ENCODE measurements at regions not wholly inside any gene's neighbourhood (a gene's known extent, or its start where the extent isn't known, plus 50 kb on each side); places are given as distances from the start of the nearest gene placed in this dataset.
"Not testable (repeated sequence)": the region's sequence is repeated elsewhere in the genome, so short reads cannot be mapped to it uniquely, and the experiment has no call there.

DNA sequence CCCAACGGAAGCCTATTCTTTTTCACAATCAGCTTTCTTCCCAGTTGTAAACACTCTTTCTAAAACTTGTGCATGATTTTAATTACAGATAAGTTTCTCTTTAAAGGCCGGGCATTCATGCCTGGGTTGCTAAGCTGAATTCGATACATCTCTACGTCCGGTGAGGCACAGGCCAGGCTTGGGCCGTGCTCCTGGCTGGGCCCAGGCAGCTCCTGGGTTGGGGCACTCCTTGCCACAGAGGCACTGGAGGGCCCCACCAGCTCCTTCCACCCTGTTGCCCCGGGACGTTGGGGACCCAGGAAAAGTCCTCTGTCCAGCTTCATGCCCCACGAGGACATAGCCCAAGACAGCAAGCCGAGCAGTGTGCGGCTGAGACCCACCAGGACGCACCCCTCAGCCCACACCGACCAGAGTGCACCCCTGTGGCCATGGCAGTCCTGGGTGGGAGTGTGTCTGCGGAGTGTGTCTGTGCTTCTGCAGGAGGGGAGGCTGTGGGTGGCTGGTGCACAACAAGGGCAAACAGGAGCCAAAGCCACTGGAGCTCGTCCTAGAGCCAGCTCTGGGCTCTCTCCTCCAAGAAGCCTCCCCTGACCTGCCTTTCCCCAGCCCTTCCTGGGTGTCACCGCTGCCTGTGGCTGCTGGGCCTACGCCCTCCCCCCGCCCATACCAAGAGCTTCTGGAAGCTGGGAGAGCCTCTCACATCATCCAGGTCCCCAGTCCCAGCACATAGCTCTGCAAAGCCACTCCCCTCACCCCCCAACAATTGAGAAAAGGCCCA lies 128.0 kb upstream of the NKX1-1 start:
- intact Hi-C loops (cut with DNase I) = no loop called here
- no peak for DNase-seq (ENCODE audit: low spot score)

DNA sequence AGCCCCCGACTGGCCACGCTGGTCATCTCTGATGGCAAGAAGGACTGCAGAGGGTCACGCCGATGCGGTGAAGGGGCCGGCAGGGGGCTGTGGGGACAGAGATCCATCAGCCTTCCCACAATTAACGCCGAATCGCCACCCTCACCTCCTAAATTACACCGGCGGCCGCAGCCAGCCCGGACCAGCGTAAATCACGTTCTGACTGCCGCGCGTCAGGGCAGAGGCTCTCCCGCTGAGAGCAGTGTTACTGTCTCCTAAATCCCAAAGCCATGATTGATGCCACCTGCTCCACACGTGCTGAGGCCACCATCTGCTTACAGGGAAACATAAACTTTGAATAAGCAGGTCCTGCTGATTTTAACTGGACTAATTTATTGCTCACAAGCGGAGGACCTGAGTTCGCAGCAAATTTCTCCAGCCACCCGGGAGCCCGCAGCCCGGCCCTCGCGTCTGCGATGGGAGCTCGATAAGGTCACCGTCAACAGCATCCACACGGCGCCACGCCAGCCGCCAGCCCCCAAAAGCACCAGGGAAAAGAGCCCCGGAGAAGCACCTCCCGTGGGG lies 127.3 kb upstream of the NKX1-1 start:
- no peak for DNase-seq (ENCODE audit: low spot score)
- intact Hi-C loops (cut with DNase I) = no loop called here

DNA sequence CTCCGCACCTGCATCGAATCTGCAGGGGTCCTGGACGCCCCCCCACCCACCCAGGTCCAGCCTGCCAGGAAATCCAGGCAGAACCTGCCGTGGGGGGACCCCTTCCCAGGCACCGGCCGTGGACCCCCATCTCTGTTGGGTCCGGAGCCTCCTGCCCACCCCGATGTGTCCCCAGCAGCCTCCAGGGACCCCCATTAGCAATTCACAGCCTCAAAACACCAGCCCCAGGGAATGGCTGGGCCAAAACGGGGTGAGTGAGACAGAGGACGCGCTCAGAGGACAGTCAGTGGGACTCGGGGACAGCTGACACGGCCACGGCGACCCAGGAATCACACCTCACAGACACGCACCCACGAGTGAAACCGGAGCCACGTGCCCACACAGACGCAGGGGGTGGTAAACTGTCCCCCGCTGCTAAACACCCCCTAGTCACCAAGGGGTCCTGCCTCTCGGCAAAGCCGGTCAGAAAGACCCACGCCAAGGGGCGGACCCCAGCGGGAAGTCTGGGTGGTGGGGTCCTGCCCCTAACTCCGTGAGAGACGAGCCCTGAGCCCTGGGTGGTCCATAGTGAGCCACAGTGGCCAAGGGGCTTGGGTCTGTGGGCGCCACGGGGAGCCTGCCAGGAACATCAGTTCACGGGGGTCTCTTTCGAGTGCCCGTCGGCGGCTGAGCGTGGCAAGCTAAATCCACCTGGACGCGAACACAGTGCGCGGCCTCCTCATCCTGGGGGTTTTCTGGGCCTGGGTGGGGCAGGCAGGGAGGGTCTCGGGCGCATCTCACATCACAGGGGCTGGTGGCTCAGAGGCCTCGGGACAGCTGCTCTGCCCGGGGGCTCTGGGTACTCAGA lies 126.5 kb upstream of the NKX1-1 start:
- DNase-seq (ENCODE audit: low spot score) = no peak
- intact Hi-C loops (cut with DNase I) = no loop called here

DNA sequence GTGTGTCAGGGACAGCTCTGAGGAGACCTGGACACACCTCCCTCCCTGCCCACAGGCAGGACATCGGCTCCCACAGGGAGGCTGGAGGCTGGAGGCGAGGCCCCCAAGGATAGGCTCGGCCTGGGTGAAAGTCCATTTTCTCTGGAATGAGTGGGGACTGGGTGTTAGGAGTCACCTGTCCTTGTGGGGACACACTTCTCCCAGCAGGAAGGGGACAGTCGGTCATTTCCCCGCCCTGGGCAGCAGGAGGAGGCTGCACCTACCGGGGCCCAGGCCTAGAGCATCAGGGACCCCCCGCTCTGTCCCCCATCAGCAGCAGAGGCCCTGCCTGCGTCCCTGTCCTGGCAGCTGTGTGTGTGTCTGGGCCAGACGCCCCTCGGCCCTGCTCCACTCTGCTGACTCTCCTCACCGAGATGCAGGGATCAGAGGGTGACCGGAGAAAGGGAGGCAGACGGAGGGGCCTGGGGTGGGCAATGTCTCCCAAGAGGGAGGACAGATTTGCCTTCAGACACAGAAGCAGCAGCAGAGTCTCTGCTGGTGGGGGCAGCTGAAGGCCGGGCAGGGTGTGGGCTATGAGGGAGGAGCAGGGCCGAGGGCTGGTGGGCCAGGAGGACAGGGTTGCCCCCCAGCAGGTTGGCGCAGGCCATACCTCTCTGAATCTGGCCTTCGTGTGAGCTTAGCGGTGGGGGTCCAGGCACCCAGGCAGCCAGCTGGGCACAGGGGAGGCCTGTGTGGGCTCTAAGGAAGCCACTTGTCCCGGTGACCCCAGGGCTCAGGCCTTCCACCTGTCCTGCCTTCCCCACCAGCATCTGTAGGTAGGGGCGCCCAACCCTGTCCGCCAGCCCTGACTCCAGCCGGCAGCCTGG lies 125.7 kb upstream of the NKX1-1 start:
- intact Hi-C loops (cut with DNase I) = no loop called here
- no peak for DNase-seq (ENCODE audit: low spot score)

DNA sequence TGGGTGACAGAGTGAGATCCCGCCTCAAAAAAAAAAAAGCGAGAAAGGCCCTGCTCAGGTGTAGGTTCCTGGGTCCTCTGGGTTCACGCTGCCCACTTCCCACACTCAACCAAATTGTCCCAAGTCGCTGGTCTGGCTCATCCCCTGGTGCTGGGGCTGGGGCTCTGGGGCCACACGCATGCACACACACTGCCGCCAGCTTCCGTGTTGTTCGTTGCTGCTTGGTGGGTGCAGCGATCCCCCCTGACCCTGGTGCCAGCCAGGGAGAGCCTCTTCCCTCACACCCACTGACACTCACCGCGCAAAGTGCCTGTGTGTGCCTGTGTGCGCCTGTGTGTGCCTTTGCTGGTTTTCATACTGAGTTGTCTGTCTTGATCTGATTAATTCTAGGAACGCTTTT lies 124.1 kb upstream of the NKX1-1 start:
- DNase-seq (ENCODE audit: low spot score) = no peak
- intact Hi-C loops (cut with DNase I) = no loop called here

DNA sequence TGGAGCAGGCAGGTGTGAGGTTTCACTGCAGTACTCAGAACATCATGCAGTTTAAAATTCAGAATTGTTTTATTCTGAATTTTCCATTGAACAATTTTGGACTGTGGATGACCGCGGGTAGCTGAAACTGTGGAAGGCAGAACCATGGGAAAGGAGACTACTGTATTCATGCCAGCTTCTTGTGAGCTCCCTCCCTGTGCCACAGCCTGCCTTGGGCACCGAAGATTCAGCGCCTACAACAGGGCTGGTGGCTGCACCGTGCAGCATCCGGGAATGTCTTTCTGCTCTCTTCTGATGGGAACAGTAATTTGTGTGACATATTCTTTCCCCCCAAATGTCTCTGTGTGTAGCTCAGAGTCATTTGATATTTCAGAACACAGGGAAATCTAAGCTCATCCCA lies 118.5 kb upstream of the NKX1-1 start:
- intact Hi-C loops (cut with DNase I) = no loop called here
- DNase-seq (ENCODE audit: low spot score) = no peak

DNA sequence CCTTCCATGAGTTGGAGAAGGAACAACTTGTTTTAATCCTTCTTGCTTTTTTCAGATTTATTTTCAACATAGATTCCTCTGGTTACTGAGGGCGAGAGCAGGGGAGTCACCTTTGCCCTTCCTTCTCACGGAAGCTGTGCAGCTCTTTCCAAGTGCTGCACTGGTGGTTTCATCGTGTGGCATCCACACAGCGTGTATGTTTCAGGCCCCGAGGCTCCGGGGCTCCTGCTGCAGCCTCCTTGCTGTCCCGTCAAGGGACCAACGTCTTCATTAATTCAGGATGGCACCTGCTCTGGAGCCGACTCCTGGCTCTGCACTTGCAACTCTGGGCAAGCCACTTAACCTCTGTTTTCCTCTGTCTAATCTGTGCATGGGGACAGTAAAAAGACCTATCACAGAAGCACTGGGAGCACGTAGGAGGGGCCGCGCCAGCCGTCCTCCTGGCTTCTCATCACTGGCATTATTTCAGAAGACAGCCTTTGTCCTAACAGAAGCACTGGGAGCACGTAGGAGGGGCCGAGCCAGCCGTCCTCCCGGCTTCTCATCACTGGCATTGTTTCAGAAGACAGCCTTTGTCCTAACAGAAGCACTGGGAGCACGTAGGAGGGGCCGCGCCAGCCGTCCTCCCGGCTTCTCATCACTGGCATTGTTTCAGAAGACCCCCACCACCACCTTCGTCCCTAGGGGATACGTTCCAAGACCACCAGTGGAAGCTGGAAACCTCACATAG lies 117.8 kb upstream of the NKX1-1 start:
- DNase-seq (ENCODE audit: low spot score) = no peak
- intact Hi-C loops (cut with DNase I) = no loop called here

DNA sequence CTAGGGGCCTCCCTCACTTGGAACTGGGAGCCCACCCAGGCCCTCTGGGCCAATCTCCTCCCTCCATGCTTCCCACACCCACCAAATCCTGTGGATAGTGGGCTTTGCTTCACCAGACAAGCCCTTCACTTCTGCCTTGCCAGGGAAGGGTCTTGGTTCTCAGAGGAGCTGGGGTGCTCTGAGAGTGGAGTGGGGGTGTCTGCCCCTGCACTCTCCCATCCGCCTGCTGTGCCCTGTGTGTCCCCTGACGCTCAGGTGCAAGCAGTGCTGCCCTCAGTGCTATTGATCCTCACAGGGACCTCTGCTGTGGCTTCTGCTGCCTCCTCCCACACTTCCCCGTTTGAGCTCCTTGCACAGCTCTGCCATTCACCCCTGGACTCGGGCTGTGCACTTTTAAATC lies 117.3 kb upstream of the NKX1-1 start:
- intact Hi-C loops (cut with DNase I) = no loop called here
- no peak for DNase-seq (ENCODE audit: low spot score)

DNA sequence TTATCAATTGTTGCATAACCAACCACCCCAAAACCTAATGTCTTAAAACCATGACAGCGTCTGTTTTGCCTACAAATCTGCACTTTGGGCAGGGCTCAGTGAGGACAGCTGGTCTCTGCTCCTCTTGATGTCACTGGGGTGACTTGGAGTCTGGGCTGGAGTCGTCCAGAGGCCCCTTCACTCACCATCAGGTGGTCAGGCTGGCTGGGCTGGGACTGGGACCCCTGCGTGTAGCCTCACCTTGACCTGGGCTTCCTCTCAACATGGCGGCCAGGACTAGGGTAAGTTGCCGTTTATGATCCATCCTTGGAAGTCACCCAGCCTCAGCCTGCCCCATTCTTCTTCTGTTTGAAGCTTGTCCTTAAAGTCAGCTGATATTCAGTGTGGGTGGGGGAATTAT lies 116.8 kb upstream of the NKX1-1 start:
- intact Hi-C loops (cut with DNase I) = no loop called here
- DNase-seq (ENCODE audit: low spot score) = no peak

DNA sequence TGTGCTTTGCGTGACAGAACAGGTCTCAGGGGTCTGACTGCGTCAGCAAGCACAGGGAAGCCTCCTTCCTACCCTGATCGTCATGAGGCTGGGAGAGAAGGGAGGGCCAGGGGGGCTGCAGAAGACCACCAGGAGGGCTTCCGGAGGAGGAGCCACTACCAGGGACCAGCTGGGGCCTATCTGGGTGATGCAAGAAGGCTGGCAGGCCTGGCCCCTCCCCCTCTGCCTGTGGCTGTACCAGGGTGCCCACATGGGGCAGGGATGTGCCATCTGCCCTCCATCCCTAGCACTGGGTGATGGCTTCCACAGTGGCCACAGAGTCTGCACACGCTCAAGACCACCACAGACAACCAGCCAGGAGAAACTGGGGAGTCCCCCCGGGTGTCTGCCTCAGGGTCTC lies 116.4 kb upstream of the NKX1-1 start:
- DNase-seq (ENCODE audit: low spot score) = no peak
- intact Hi-C loops (cut with DNase I) = no loop called here

DNA sequence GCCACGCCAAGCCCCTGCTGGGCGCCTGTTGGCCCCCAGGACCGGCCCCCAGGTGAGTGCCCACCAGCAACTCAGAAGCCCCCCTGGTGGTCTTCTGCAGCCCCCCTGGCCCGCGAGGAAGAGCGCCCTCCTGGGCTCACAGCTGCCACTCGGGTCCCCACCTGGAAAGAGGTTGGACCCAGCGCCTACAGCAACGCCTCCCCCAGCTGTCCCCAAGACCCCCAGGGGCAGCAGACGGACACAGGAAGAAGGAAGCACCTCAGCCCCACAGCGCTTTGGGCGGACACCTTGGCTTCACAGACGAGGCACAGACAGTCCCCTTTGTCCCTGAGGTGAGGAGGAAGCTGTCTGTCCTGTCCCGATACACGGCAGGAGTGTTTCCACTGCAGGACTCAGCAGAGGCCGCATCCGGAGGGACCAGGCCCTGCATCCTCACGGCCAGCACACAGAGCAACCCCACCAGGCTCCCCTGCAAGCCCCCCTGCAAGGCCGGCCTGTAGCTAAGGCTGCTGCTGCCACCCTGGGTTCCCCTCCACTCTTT lies 115.6 kb upstream of the NKX1-1 start:
- DNase-seq (ENCODE audit: low spot score) = no peak
- intact Hi-C loops (cut with DNase I) = no loop called here

DNA sequence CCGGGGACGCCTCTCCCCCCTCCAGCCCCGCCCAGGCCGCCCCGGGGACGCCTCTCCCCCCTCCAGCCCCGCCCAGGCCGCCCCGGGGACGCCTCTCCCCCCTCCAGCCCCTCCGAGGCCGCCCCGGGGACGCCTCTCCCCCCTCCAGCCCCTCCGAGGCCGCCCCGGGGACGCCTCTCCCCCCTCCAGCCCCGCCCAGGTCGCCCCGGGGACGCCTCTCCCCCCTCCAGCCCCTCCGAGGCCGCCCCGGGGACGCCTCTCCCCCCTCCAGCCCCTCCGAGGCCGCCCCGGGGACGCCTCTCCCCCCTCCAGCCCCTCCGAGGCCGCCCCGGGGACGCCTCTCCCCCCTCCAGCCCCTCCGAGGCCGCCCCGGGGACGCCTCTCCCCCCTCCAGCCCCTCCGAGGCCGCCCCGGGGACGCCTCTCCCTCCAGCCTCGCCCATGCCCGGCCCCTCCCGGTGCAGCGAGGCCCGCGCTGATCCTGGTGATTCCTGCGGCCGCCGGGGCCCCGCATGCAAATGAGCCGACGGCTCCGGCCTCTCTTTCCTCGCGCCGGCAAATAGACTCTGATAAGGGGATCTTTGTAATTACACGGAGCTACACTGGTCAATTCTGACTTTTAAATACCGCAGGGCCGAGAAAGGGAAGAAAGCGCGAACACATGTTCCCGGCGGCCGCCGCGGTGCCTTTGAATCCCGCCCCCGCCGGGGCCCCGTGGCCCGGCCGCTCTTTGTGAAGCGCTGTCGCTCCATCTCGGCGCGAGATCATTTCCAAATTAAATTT lies 114.7 kb upstream of the NKX1-1 start:
- DNase-seq (ENCODE audit: low spot score); intact Hi-C loops (cut with DNase I): not testable (repeated sequence)

DNA sequence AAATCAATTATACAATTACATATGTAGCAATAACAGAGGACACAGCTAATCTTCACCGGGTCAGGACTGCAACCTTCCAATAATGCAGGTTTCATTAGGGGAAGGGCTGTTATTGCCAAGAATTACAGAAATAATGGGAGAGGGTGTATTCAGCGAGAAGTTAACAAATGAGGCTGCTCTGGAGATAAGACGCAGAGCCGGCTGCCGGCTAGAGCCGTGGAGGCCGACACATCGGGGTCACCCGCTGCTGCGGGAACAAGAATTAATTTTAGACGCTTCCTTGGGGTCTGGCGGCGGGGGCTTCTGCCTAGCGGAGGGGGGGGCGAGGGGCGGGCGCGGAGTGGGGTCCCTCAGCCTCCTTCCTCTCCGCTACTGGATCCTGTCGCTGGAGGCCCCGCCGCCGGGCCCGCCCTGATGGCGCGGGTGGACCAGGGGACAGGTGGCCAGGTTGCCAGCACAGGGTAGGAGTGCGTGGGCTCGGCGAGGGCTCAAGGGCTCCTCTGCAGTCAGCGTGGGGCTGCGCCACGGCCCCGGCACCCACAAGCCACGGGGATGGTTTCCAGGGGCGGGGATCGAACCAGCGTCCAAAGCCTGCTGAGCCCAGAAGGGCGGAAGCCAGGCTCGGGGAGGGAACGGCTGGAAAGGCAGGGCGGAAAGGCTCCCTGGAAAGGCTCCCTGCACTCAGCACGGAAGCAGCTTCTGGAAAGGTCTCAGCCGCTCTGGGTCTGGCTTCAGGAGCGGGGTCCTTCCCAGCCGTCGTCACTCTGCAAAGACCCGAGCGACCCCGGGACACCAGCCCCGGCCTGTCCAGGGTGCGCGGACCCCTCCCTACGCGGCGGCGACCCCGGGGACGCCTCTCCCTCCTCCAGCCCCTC lies 113.8 kb upstream of the NKX1-1 start:
- no peak for DNase-seq (ENCODE audit: low spot score)
- intact Hi-C loops (cut with DNase I) = no loop called here

DNA sequence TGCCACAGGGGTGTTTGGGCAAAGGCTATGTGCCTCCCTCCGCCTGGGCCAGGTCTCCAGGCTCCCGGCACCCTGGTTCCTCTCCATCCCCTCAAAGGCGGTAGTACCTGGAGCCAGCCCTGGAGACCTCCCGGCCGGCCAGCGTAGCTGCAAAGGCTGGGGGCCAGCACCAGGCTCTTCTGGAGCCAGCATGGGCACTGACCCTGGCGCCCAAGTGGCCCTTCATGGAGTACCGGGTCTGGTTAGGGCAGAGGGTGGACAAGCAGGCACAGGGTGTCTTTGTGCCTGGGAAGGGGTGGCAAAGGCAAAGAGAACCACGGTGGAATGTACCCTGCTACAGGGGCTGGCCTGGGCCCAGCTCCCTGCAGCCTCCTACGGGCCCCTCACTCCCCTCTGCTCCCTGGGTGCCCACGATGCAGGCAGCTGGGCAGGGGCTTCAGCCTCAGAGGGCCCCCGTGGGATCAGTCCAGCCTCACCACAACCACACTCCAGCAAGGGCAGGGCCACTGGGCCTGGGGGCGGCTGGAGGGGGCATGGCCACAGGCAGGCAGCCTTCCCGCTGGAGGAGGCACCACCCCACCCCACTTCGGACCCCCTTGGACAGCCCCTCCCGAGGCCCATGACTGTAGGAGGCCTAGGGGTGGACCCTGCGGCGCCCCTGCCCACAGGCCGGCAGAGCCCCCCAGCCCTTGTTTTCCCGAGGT lies 112.9 kb upstream of the NKX1-1 start:
- intact Hi-C loops (cut with DNase I) = no loop called here
- no peak for DNase-seq (ENCODE audit: low spot score)

DNA sequence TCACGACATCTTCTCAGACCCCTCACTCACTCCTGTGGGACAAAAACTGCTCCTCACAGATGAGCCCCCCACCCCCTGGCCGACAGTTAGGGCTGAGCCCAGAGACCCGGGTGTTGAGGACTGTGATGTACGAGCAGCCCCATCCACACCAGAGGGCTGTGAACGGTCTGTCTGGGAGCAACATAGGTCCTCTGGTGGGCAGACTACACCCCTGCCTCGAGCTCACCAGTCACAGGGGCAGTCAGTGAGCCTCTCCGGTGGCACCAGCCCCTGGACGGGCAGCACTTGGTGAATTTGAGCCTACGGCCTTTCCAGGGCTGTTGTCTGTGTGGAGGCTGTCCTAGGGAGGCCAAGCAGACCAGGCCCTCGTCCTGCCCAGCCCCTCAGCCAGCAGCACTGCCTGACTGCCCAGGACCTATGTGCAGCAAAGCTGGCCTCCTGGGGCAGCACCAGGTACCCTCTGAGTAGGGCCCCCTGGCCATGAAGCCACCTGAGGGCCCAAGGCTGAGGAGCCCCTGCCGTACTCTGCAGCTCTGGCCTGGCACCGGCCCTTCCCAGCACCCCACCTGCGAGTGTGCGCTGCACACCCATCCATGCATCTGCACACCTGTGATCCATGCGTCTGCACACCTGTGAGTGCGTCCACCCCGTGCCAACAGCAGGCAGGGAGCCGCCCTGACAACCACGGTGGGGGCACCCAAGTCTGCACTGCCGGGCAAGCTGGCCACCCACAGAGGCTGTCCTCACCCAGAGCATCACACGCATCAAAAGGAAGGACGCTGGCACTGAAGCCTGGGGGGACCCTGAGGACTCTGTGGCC lies 111.6 kb upstream of the NKX1-1 start:
- intact Hi-C loops (cut with DNase I) = no loop called here
- DNase-seq (ENCODE audit: low spot score) = no peak

Measured in cardiac septum (tissue), 1 donor.